B cell (primary cell): ENCODE measurements at regions not wholly inside any gene's neighbourhood (a gene's known extent, or its start where the extent isn't known, plus 50 kb on each side); places are given as distances from the start of the nearest gene placed in this dataset.

Experiments
- ATAC-seq: fragments of 200-7000 bp; cut with Tn5 transposase; one replicate; pipeline ENCODE4 v1.10.0; 2021; ENCODE audit warnings: low read depth, mild to moderate bottlenecking, moderate number of reproducible peaks, moderate library complexity
- CTCF ChIA-PET: fragments of 350-600 bp; sonication (Branson Sonifier 250); formaldehyde crosslinking; loops from one replicate; lab custom pipeline; 2021; ENCODE audit warnings: antibody characterized with exemption, inconsistent platforms; lab: Charles Lee
- POLR2A ChIA-PET: fragments of 350-600 bp; sonication (Branson Sonifier 250); formaldehyde crosslinking; loops from one replicate; lab custom pipeline; 2021; ENCODE audit warnings: antibody characterized with exemption; lab: Charles Lee
- DNase-seq: peaks from one replicate; pipeline ENCODE4 v3.0.0; 2013
- H2AFZ ChIP-seq: 2 replicates; pipeline ENCODE4 v1.6.1; 2012; ENCODE audit warnings: mild to moderate bottlenecking, low read depth, low read length; ENCODE audit not compliant: insufficient read depth, poor library complexity, severe bottlenecking
- H3K27ac ChIP-seq, 2 donors: 1 replicate in 1 of 2; 2 replicates in 1 of 2; pipeline ENCODE4 v1.5.1; 2012 to 2013; ENCODE audit warnings: low read length in 2 of 2, mild to moderate bottlenecking in 2 of 2, moderate library complexity in 1 of 2
- H3K27me3 ChIP-seq, 4 experiments: fragments of 200-600 bp in 1 of 4; sonication (generic) in 1 of 4; replicated peaks in 1 of 4; 1 replicate in 2 of 4; 2 replicates in 2 of 4; pipeline versions ENCODE4 v1.6.1 to v1.7.0; 2013 to 2016; ENCODE audit warnings: low read length in 3 of 4, mild to moderate bottlenecking in 2 of 4, mixed read lengths in 1 of 4, moderate library complexity in 1 of 4; ENCODE audit not compliant: insufficient read depth in 4 of 4, control insufficient read depth in 3 of 4; ENCODE audit errors: control extremely low read depth in 1 of 4
- H3K36me3 ChIP-seq, 2 experiments: replicated peaks in 1 of 2; 1 replicate in 1 of 2; 2 replicates in 1 of 2; pipeline versions ENCODE4 v1.6.1 to v1.7.1; 2013; ENCODE audit warnings: low read length in 1 of 2; ENCODE audit not compliant: insufficient read depth in 2 of 2, control insufficient read depth in 1 of 2; ENCODE audit errors: control extremely low read depth in 1 of 2, extremely low read depth in 1 of 2
- H3K4me1 ChIP-seq, 2 donors: fragments of 200-600 bp in 1 of 2; sonication (generic) in 1 of 2; 1 replicate in 1 of 2; 2 replicates in 1 of 2; pipeline versions ENCODE4 v1.5.1 to v1.6.1; 2013 to 2017; ENCODE audit warnings: low read length in 2 of 2; ENCODE audit not compliant: control insufficient read depth in 2 of 2, insufficient read depth in 2 of 2
- H3K4me2 ChIP-seq: replicated peaks from 2 replicates; pipeline ENCODE3; 2012; ENCODE audit warnings: mild to moderate bottlenecking, low read depth, low read length; ENCODE audit not compliant: poor library complexity, severe bottlenecking
- H3K4me3 ChIP-seq, 5 experiments: fragments of 200-600 bp in 1 of 5; sonication (generic) in 1 of 5; 1 replicate in 3 of 5; 2 replicates in 2 of 5; pipeline versions ENCODE4 v1.5.1 to v1.7.0; 2011 to 2016; ENCODE audit warnings: low read length in 4 of 5, mild to moderate bottlenecking in 4 of 5, low read depth in 2 of 5, control low read depth in 1 of 5, moderate library complexity in 1 of 5; ENCODE audit not compliant: insufficient read depth in 1 of 5; ENCODE audit errors: control extremely low read depth in 1 of 5, extremely low read depth in 1 of 5
- H3K79me2 ChIP-seq: fragments of 200-600 bp; sonication (generic); one replicate; pipeline ENCODE4 v1.6.0; 2016; ENCODE audit warnings: low read length; ENCODE audit not compliant: control insufficient read depth, insufficient read depth
- H3K9ac ChIP-seq: fragments of 200-600 bp; sonication (generic); 2 replicates; pipeline ENCODE4 v1.6.1; 2017; ENCODE audit warnings: mild to moderate bottlenecking, low read length, moderate library complexity
- H3K9me3 ChIP-seq, 3 donors: one replicate each; pipeline versions ENCODE4 v1.6.1 to v1.7.1; 2013; ENCODE audit warnings: low read length in 2 of 3; ENCODE audit not compliant: control insufficient read depth in 2 of 3, insufficient read depth in 1 of 3; ENCODE audit errors: control extremely low read depth in 1 of 3
- H4K20me1 ChIP-seq: 2 replicates; pipeline ENCODE4 v1.6.0; 2012; ENCODE audit warnings: mild to moderate bottlenecking, low read length; ENCODE audit not compliant: insufficient read depth, control insufficient read depth, poor library complexity, severe bottlenecking
- H3K27ac Mint-ChIP-seq: one replicate; pipeline ENCODE4 v1.8.0; 2021; ENCODE audit warnings: mixed read lengths
- H3K27me3 Mint-ChIP-seq: one replicate; pipeline ENCODE4 v1.8.0; 2021; ENCODE audit warnings: mixed read lengths
- H3K4me1 Mint-ChIP-seq: one replicate; pipeline ENCODE4 v1.8.0; 2021; ENCODE audit warnings: mixed read lengths
- H3K4me3 Mint-ChIP-seq: one replicate; pipeline ENCODE4 v1.8.0; 2021; ENCODE audit warnings: mixed read lengths
- H3K9me3 Mint-ChIP-seq: one replicate; pipeline ENCODE4 v1.8.0; 2022; ENCODE audit warnings: mixed read lengths; ENCODE audit not compliant: insufficient read depth
- CTCF ChIP-seq: fragments of 200-600 bp; IDR thresholded peaks from one replicate; pipeline ENCODE4 v1.8.0; 2022; ENCODE audit warnings: antibody characterized with exemption, mild to moderate bottlenecking
- EZH2 ChIP-seq: IDR thresholded peaks from 2 replicates; pipeline ENCODE4 v1.6.1; 2012; ENCODE audit warnings: borderline replicate concordance, low read depth, mild to moderate bottlenecking, moderate library complexity, low read length; ENCODE audit not compliant: insufficient read depth, poor library complexity, severe bottlenecking
- WGBS: methylation state at CpG from one replicate; pipeline ENCODE4 v1.1.5; 2013; ENCODE audit warnings: missing lambda C conversion rate; ENCODE audit not compliant: insufficient coverage; 5-methylcytosine and 5-hydroxymethylcytosine counted together
- intact Hi-C: fragments of 100-400 bp; cut with micrococcal nuclease; formaldehyde crosslinking; loops from one replicate; pipeline ENCODE4 v1.10.0; 2022

- WGBS: 70% methylated on average over 2 of the region's 3 CpGs
- no peaks in the 10 kb centered on the region for H3K27me3 Mint-ChIP-seq
- Histone ChIP-seq H3K27me3 (no peaks in the 10 kb centered on the region), H3K79me2 (no peaks in the 10 kb centered on the region), H3K4me2 (no peak overlapping the region), H2AFZ (peak overlapping the region; percentile 35), H3K4me1 (no peaks in the 10 kb centered on the region), H3K9me3 (no peaks in the 10 kb centered on the region), H3K36me3 (no peaks in the 10 kb centered on the region), H3K27ac (no peak overlapping the region), H4K20me1 (no peaks in the 10 kb centered on the region), H3K4me3 (no peak overlapping the region), H3K9ac (no peak overlapping the region)
- POLR2A ChIA-PET: no interaction called here
- CTCF ChIA-PET: no interaction called here
- intact Hi-C loops: no loop called here
- TF ChIP-seq EZH2: no peak
- TF ChIP-seq CTCF: no peak
- no peak overlapping the region for H3K27ac Mint-ChIP-seq
- H3K9me3 Mint-ChIP-seq: no peaks in the 10 kb centered on the region
- peaks cover 2% of the 10 kb centered on the region for H3K4me1 Mint-ChIP-seq
- no peak for DNase-seq
- no peak overlapping the region for H3K4me3 Mint-ChIP-seq
- ATAC-seq: no peak
Measured at GRCh38 chr12:40502322-40502721, 189.9 kb upstream of the CNTN1 start.

GRCh38 chr12:40505327-40505726 lies 186.9 kb upstream of the CNTN1 start:
- no CpG with 5 or more reads among the region's 1 CpG for WGBS
- Histone ChIP-seq H2AFZ (no peak overlapping the region), H3K27me3 (no peaks in the 10 kb centered on the region), H3K4me3 (no peak overlapping the region), H3K4me1 (no peaks in the 10 kb centered on the region), H3K79me2 (no peaks in the 10 kb centered on the region), H4K20me1 (no peaks in the 10 kb centered on the region), H3K27ac (no peak overlapping the region), H3K36me3 (no peaks in the 10 kb centered on the region), H3K4me2 (no peak overlapping the region), H3K9ac (no peak overlapping the region), H3K9me3 (no peaks in the 10 kb centered on the region)
- no peak overlapping the region for H3K27ac Mint-ChIP-seq
- no peak overlapping the region for H3K4me3 Mint-ChIP-seq
- H3K4me1 Mint-ChIP-seq: peaks cover 2% of the 10 kb centered on the region
- no peaks in the 10 kb centered on the region for H3K27me3 Mint-ChIP-seq
- intact Hi-C loops: loop anchor here (1.0 kb wide), 1 partner anchor 9 kb away; no protein-coding TSS in a partner anchor
- no peaks in the 10 kb centered on the region for H3K9me3 Mint-ChIP-seq
- TF ChIP-seq CTCF (no peak), EZH2 (no peak)
- ChIA-PET CTCF (no interaction called here), POLR2A (no interaction called here)
- DNase-seq (no peak), ATAC-seq (no peak)
